ENCODE measurements at regions not wholly inside any gene's neighbourhood (a gene's known extent, or its start where the extent isn't known, plus 50 kb on each side); places are given as distances from the start of the nearest gene placed in this dataset.

- no peaks in the 10 kb centered on the region for H3K4me1 Mint-ChIP-seq (ENCODE audit: low read depth in 2 of 2)
- H3K27ac Mint-ChIP-seq: no peak overlapping the region
- no peaks in the 10 kb centered on the region for H3K27me3 Mint-ChIP-seq
- no peak for DNase-seq (ENCODE audit: low spot score)
- no peak overlapping the region for H3K4me3 Mint-ChIP-seq
- no peaks in the 10 kb centered on the region for H3K36me3 Mint-ChIP-seq
- peaks cover 9% of the 10 kb centered on the region for H3K9me3 Mint-ChIP-seq
- ATAC-seq: no peak
These were observed 1264.4 kb downstream of the ZPLD1 start for GRCh38 chr3:103699228-103699627.

- Mint-ChIP-seq H3K27me3 (no peaks in the 10 kb centered on the region), H3K4me1 (ENCODE audit: low read depth in 2 of 2) (no peaks in the 10 kb centered on the region)
These were observed 1270.8 kb downstream of the ZPLD1 start for GRCh38 chr3:103705641-103706040.

DNA sequence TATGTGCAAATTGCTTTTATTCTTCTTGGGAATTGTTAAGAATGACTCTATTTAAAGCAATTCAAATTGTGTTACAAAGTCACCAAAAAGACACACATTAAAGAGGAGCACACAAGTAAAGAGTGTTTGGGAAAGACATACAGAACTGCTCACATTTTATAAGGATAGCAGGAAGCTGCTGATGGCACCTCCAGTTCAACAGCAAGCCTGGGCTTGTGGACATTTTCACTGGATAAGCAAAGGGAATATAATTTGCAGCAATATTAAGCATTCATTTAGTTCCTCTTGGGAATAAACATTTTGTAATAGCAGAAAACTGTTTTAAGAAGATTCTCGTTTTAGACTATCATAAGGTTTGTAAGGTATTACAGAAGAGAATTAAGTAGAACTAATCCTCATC lies 1271.9 kb downstream of the ZPLD1 start:
- Mint-ChIP-seq H3K36me3 (no peaks in the 10 kb centered on the region), H3K27ac (no peak overlapping the region), H3K4me3 (no peak overlapping the region), H3K9me3 (no peaks in the 10 kb centered on the region), H3K27me3 (no peaks in the 10 kb centered on the region), H3K4me1 (ENCODE audit: low read depth in 2 of 2) (no peaks in the 10 kb centered on the region)
- no peak for DNase-seq (ENCODE audit: low spot score)
- no peak for ATAC-seq

More at GRCh38 chr3:103705641-103706040, 1270.8 kb downstream of the ZPLD1 start:
- Mint-ChIP-seq H3K4me3 (no peak overlapping the region), H3K9me3 (no peaks in the 10 kb centered on the region), H3K27ac (no peak overlapping the region), H3K36me3 (no peaks in the 10 kb centered on the region)
- no peak for ATAC-seq
- no peak for DNase-seq (ENCODE audit: low spot score)

GRCh38 chr3:103711670-103712069 lies 1276.9 kb downstream of the ZPLD1 start:
- Mint-ChIP-seq H3K4me3 (no peak overlapping the region), H3K36me3 (no peaks in the 10 kb centered on the region), H3K4me1 (ENCODE audit: low read depth in 2 of 2) (no peaks in the 10 kb centered on the region), H3K27me3 (no peaks in the 10 kb centered on the region), H3K9me3 (peaks cover 3% of the 10 kb centered on the region), H3K27ac (no peak overlapping the region)
- DNase-seq (ENCODE audit: low spot score): no peak
- no peak for ATAC-seq

- H3K4me3 Mint-ChIP-seq: no peak overlapping the region
- no peaks in the 10 kb centered on the region for H3K27me3 Mint-ChIP-seq
- no peaks in the 10 kb centered on the region for H3K36me3 Mint-ChIP-seq
These were observed 1277.6 kb downstream of the ZPLD1 start for GRCh38 chr3:103712320-103713008.

DNA sequence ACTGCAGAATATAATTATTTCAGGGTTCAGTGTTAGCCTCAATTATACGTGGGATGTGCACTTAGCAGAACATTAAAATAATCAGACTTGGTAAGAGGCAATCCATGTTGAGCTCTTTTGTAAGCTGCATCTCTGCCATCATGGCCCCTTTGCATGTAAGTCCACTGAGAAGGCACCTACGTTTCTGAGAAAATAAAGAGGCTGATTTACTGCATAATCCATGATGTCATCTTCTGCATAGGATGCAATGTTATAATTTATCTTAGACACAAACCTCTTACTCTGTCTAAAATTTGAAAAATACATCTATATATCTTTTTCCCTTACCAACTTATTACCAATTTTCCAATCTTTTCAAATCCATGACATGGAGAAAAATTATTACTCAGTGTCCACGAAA lies 1294.7 kb downstream of the ZPLD1 start:
- Mint-ChIP-seq H3K27me3 (no peaks in the 10 kb centered on the region), H3K4me3 (no peak overlapping the region), H3K4me1 (ENCODE audit: low read depth in 2 of 2) (no peaks in the 10 kb centered on the region), H3K9me3 (peaks cover 14% of the 10 kb centered on the region), H3K36me3 (no peaks in the 10 kb centered on the region), H3K27ac (no peak overlapping the region)
- ATAC-seq (no peak), DNase-seq (ENCODE audit: low spot score) (no peak)

More at GRCh38 chr3:103712320-103713008, 1277.6 kb downstream of the ZPLD1 start:
- H3K9me3 Mint-ChIP-seq: peaks cover 7% of the 10 kb centered on the region
- H3K4me1 Mint-ChIP-seq (ENCODE audit: low read depth in 2 of 2): no peaks in the 10 kb centered on the region
- DNase-seq (ENCODE audit: low spot score) (no peak), ATAC-seq (no peak)
- no peak overlapping the region for H3K27ac Mint-ChIP-seq

DNA sequence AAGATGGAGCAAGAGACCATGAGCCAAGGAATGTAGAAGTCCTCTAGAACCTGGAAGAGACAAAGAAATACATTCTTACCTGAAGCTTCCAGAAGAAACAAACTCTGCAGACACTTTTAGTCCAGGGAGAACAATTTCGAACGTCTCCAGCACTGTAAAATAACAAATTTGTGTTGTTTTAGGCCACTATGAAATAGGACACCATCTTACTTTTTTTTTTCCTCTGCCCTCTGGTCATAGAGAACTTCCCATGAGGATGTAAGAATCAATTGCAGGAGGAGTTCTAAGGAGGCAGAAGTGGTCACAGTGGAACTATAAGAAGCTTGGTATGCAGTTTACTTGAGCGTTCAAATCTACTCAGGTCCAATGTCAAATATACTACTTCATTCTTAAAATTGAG lies 1295.9 kb downstream of the ZPLD1 start:
- H3K27ac Mint-ChIP-seq: no peak overlapping the region
- no peak for ATAC-seq
- no peaks in the 10 kb centered on the region for H3K27me3 Mint-ChIP-seq
- no peak for DNase-seq (ENCODE audit: low spot score)
- H3K4me3 Mint-ChIP-seq: no peak overlapping the region
- peaks cover 10% of the 10 kb centered on the region for H3K9me3 Mint-ChIP-seq
- no peaks in the 10 kb centered on the region for H3K4me1 Mint-ChIP-seq (ENCODE audit: low read depth in 2 of 2)
- H3K36me3 Mint-ChIP-seq: no peaks in the 10 kb centered on the region

DNA sequence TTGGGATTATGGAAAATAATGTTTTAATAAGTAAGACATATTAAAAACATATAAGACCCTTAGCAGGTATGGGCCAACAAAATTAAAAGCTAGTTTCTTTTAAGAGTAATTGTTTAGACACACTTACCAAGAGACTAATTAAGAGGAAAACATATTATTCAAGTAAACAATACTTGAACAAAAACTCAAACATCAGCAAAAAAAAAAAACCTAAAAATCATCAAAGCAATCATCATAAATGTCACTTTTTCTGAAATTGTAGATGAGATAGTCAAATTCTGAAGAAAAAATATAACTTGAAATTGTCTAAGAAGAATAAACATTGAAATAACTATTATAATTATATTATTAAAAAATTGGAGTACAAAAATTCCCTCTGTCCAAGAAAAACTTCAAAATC lies 1318.2 kb downstream of the ZPLD1 start:
- Mint-ChIP-seq H3K36me3 (no peaks in the 10 kb centered on the region), H3K4me3 (no peak overlapping the region), H3K27ac (no peak overlapping the region), H3K4me1 (ENCODE audit: low read depth in 2 of 2) (no peaks in the 10 kb centered on the region), H3K9me3 (peaks cover 6% of the 10 kb centered on the region), H3K27me3 (no peaks in the 10 kb centered on the region)
- ATAC-seq (no peak), DNase-seq (ENCODE audit: low spot score) (no peak)

DNA sequence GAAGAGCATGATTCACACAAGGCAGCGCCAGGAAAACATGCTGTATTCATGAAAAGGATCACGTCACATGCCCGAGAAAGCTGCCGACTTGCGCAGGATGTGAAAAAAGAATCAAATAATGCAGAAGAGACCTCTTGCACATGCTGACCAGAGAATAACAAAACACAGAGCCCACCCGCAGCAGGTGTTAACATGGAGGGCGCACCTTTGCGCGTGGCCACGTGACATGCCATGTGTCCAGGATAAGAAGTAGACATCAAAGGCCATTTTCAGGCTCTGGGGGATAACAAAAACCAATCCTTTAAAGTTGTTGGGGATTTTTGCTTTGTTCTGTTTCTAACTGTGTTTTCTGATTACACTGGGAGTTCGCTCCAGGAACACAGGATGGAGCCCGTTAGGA lies 1332.8 kb downstream of the ZPLD1 start:
- no peaks in the 10 kb centered on the region for H3K27me3 Mint-ChIP-seq
- DNase-seq (ENCODE audit: low spot score): no peak
- no peak overlapping the region for H3K4me3 Mint-ChIP-seq
- ATAC-seq: no peak
- no peak overlapping the region for H3K27ac Mint-ChIP-seq
- H3K4me1 Mint-ChIP-seq (ENCODE audit: low read depth in 2 of 2): no peaks in the 10 kb centered on the region
- no peaks in the 10 kb centered on the region for H3K36me3 Mint-ChIP-seq
- H3K9me3 Mint-ChIP-seq: peaks cover 21% of the 10 kb centered on the region

DNA sequence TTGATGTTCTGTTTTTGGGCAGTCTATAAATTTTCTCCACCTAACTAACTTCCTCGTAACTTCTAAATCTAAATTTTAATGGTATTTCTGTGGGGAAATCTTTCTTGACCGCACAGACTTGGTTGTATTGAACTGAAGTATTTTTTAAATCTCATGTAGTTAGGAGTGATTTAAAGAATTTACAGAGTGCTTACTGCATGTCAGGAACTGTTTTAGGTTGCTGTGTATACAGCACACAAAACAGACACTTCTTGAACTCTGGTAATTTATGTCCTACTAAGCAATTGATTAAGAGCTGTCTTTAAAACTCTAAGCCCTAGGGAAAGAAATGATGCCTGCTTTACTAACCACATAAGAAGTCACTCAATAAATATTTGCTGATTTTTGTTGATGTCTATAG lies 1350.2 kb downstream of the ZPLD1 start:
- peaks cover 6% of the 10 kb centered on the region for H3K9me3 Mint-ChIP-seq
- no peak overlapping the region for H3K4me3 Mint-ChIP-seq
- no peaks in the 10 kb centered on the region for H3K4me1 Mint-ChIP-seq (ENCODE audit: low read depth in 2 of 2)
- H3K27ac Mint-ChIP-seq: no peak overlapping the region
- DNase-seq (ENCODE audit: low spot score): no peak
- ATAC-seq: no peak
- H3K27me3 Mint-ChIP-seq: no peaks in the 10 kb centered on the region
- no peaks in the 10 kb centered on the region for H3K36me3 Mint-ChIP-seq

GRCh38 chr3:103785537-103785936 lies 1350.7 kb downstream of the ZPLD1 start:
- DNase-seq (ENCODE audit: low spot score): no peak
- no peak for ATAC-seq
- no peak overlapping the region for H3K27ac Mint-ChIP-seq
- no peaks in the 10 kb centered on the region for H3K27me3 Mint-ChIP-seq
- no peak overlapping the region for H3K4me3 Mint-ChIP-seq
- H3K36me3 Mint-ChIP-seq: no peaks in the 10 kb centered on the region
- H3K4me1 Mint-ChIP-seq (ENCODE audit: low read depth in 2 of 2): no peaks in the 10 kb centered on the region
- peaks cover 6% of the 10 kb centered on the region for H3K9me3 Mint-ChIP-seq

GRCh38 chr3:103786296-103786695 lies 1351.5 kb downstream of the ZPLD1 start:
- no peaks in the 10 kb centered on the region for H3K27me3 Mint-ChIP-seq
- H3K4me1 Mint-ChIP-seq (ENCODE audit: low read depth in 2 of 2): no peaks in the 10 kb centered on the region
- H3K4me3 Mint-ChIP-seq: no peak overlapping the region
- no peak overlapping the region for H3K27ac Mint-ChIP-seq
- peaks cover 6% of the 10 kb centered on the region for H3K9me3 Mint-ChIP-seq
- H3K36me3 Mint-ChIP-seq: no peaks in the 10 kb centered on the region
- DNase-seq (ENCODE audit: low spot score) (no peak), ATAC-seq (no peak)

DNA sequence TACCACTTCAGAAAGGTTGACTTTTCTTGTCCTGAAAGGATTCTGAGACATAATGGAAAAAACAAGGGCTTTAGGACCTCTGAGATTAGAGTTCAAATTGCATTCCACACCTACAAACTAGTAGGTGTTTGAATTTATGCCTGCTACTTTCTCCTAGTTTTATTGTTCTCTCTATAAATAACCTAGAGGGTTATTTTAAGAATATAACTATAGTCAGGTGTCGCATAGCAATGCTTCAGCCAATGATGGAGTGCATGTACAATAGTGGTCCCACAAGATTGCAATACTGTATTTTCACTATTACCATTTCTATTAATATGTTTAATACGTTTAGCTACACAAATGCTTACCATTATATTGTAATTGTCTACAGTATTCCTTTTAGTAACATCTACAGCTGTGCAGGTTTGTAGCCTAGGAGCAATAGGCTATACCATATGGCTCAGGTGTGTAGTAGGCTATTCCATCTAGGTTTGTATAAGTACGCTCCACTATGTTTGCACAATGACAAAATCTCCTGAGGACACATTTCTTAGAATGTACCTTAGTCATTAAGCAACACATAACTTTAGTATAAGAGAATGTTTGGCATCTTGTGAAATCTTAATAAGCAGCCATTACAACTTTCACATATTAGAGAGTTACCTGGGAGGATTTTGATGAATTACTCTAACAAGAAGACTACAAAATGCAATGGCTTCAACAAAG lies 1352.5 kb downstream of the ZPLD1 start:
- Mint-ChIP-seq H3K27ac (no peak overlapping the region), H3K27me3 (no peaks in the 10 kb centered on the region), H3K36me3 (no peaks in the 10 kb centered on the region), H3K4me3 (no peak overlapping the region), H3K9me3 (peaks cover 7% of the 10 kb centered on the region), H3K4me1 (ENCODE audit: low read depth in 2 of 2) (no peaks in the 10 kb centered on the region)
- DNase-seq (ENCODE audit: low spot score) (no peak), ATAC-seq (no peak)

DNA sequence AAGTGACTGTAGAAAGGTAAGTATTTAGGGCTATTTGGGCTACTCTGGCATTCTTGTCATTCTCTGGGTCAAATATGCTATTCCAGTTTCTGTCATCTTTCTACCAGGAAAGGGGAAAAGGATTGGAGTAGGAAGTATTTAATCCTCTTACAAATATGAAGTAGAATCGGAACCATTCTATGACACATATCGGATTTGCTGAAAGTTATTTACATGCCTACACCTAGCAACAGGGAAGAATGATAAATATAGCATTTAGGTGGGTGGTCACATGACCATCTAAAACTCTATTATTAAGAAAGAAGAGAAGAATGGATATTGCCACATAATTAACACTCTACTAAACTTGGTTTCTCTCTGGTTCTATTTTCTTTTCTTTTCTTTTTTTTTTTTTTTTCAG lies 1353.1 kb downstream of the ZPLD1 start:
- DNase-seq (ENCODE audit: low spot score) (no peak), ATAC-seq (no peak)
- Mint-ChIP-seq H3K4me3 (no peak overlapping the region), H3K36me3 (no peaks in the 10 kb centered on the region), H3K27me3 (no peaks in the 10 kb centered on the region), H3K9me3 (peaks cover 9% of the 10 kb centered on the region), H3K27ac (no peak overlapping the region), H3K4me1 (ENCODE audit: low read depth in 2 of 2) (no peaks in the 10 kb centered on the region)
